ENCODE measurements at regions not wholly inside any gene's neighbourhood (a gene's known extent, or its start where the extent isn't known, plus 50 kb on each side); places are given as distances from the start of the nearest gene placed in this dataset.

GRCh38 chr4:144899393-144899792, 198.6 kb downstream of the ANAPC10 start:
- no peak for DNase-seq
- ATAC-seq (ENCODE audit: poor library complexity) = no peak
- intact Hi-C loops (cut with DNase I) = no loop called here

DNA sequence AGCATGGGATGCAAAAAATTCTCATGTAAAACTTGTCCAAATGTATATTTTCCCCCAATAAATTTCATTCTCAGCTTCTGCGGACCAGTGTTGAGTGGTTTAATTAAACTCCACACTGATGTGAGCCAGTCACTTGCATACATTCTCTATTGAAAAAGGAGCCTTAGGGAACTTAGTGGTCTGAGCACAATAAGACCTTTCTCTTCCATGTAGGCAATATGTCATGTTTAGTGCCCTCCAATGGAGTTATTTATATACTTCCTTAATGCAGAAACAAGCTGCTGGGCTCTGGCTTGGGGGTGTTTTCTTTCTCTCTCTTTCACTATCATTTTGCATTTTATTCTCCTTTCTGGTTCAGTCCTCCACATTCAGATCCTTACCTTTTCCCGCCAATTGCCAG, 196.9 kb downstream of the ANAPC10 start:
- ATAC-seq (ENCODE audit: poor library complexity) (no peak), DNase-seq (no peak)
- intact Hi-C loops (cut with DNase I) = no loop called here

DNA sequence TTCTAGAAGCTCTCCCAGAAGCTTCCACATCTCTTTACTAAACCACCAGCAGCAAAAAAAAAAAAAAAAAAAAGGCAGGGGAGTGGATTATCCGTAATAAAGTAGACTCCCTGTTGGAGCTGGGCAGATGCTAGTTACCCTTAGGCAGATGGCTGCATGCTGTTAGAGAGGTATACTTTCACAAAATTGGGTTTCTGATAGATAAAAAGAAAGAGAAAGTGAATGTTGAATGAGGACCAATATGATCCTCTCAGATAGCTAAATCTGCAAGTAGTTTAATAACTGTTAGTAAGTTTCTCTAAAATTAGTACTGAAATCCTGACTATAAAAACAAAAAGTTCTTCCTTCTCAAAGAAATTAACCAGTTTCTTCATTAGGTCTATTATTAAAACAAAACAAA, 195.4 kb downstream of the ANAPC10 start:
- ATAC-seq (ENCODE audit: poor library complexity) = no peak
- no peak for DNase-seq
- intact Hi-C loops (cut with DNase I) = no loop called here

DNA sequence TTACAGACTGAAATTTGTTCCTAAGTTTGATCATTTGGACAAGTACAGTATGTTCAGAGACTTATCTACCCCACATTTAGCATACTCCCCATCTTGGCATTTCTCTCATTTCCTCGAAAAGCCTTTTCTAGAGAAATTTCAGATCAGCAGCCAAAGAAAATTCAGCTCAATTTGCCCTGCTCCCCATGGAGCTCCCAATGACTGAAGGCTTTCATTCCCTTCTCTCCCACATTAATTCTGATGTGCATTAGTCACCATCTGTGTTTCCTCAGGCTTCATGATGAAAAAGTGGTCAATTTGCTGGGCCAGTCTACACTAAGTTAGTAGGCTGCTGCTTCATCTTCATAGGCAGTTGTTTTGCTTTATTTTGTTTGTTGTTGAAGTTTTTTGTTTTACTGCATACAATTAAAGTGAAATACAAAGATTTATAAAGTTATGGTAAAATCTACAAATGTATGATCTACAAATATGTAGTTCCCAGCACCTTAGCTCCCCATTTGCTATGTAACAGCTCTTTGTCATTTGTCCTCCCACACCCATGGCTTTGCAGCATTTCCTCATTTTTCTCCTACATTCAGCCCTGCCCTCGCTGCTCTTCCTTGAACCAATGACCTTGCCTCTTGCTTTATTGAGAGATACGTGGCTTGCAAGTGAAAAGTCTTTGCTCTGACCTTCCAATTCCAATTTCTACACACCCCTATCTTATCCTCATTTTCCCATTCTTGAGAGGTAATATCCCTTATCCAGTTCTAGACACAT, 193.9 kb downstream of the ANAPC10 start:
- peak; percentile 60 for ATAC-seq (ENCODE audit: poor library complexity)
- intact Hi-C loops (cut with DNase I) = no loop called here
- no peak for DNase-seq

- no peak for DNase-seq
- intact Hi-C loops (cut with DNase I) = no loop called here
- ATAC-seq (ENCODE audit: poor library complexity) = no peak
These were observed 192.7 kb downstream of the ANAPC10 start for GRCh38 chr4:144905286-144905685.

DNA sequence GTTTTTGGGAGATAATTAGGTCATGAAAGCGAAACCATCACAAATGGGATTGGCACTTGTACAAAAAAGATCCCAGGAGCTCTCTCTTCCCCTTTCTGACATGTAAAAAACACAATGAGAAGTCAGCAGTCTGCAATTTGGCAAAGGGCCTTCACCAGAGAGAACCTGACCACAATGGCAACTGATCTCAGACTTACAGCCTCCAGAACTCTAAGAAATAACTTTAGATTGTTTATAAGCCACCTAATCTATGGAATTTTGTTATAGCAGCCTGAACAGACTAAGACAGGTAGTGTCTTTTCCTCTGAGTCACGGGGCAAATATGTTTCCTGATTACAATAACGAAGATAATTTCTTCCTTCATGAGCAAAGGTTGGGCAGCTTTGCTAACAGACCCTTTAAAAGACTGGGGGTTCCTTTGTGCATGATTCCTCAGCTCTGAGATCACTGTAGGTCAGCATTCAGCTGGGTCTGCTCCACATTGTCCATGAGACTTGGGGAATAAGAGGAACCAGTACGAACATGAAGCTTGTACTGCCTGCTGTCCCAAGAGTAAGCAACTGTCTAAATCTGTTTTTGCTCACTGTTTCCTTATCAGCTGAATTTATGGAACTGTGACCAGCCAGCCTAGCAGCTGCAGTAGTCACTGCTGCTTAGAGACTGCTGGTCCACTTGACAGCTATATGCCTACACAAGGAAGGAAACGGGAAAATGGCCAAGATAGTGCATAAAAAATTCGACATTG, 191.6 kb downstream of the ANAPC10 start:
- intact Hi-C loops (cut with DNase I) = no loop called here
- DNase-seq (no peak), ATAC-seq (ENCODE audit: poor library complexity) (peak; percentile 72)

DNA sequence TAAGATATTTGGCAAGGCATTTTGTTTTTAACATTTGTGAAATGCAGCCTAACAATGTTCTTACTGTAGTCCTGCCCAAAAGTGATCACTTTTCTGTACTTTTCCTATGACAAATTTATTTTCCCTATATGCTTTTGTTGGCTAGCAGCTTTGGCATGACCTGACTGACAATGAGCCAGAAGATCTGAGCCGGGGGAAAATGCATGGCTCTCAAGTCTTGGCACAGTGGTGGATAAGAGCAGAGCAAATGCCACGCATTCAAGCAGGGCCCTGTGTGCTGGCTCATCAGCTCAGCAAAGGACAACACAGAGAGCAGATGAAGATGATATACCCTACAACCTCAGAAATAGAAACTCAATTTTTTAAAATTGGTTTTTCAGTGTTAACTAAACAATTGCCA, 187.3 kb downstream of the ANAPC10 start:
- intact Hi-C loops (cut with DNase I) = no loop called here
- DNase-seq (no peak), ATAC-seq (ENCODE audit: poor library complexity) (no peak)
